NOMO-1 treated with dmso at 0.1 percent for 144 hours (cell line): ENCODE measurements at regions not wholly inside any gene's neighbourhood (a gene's known extent, or its start where the extent isn't known, plus 50 kb on each side); places are given as distances from the start of the nearest gene placed in this dataset.

ENCODE experiments used
- DNase-seq: peaks from one replicate; lab custom pipeline; 2025; ENCODE audit not compliant: unreplicated experiment; lab: John Stamatoyannopoulos, UW

DNA sequence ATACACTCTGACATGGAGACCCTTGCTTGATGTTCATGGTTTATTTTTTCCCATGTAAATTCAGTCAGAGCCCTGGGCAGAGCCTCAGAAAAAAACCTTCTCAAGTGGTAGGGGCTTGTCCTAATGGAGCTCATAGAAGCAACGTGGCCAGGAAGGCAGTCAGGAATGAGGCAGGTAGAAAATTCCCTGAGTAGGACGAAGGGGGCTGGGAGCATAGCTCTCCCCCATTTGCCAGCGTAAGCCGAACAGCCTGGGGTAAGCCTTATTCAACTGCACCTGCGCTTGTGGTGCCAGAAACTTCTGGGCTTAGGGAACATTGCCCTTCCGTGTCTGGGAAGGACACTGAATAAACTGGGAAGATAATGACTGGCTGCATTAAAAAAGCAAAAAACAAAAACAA, 238.5 kb upstream of the ROPN1 start:
- no peak for DNase-seq

DNA sequence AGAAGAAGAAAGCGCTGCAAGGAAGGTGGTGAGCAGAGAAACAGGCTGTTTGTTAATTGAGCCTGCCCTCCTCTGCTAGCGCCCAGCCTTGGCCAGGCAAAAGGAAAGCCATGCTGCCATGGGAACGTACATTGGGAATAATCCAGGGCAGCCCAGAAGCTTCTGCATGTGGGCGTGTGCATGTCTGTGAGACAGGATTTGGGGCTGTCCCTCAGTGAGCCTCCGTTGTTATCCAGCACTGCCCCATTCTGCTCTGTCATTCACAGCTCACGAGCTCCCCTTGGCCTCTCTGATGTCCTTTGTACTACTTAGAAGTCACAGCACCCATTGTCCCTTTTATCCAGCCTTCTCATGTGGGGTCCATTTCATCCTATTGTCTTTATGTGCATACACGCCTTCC, 239.1 kb upstream of the ROPN1 start:
- DNase-seq: no peak

DNA sequence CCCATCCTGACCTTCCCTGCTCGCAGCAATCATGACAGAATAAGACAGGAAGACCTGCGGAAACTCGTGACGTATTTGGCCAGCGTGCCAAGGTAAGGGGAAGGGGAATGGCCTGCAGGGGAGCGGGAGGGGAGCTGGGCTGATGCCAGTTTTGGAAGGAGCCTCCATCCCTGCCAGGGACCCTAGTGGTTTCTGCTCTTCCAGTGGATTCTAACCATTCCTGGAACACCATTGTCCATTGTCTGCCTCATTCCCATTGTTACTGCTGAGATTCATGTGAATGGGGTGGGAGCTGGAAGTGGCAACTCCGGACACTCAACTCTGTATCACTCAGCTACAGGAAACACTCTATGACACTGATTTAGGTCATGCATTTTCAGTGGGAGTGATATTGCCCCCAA, 242.9 kb upstream of the ROPN1 start:
- no peak for DNase-seq

DNA sequence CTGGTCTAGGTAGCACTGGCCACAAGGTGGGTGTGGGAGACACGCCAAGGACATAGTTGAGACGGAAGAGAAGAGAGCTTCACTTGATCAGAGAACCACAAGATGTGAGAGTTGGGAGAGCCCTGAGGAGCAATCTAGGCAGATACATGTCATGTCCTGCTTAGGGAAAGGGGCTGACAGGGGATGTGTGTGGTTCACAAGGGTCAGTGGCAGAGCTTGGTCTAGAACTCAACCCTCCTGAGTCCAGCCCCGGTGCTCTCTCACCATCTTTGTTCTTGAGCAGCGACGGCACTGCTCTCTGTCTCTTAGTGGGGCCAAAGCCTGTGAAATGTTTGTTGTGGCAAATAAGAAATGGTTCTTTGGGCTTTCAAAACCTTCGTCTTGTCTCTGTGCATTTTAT, 243.5 kb upstream of the ROPN1 start:
- no peak for DNase-seq

DNA sequence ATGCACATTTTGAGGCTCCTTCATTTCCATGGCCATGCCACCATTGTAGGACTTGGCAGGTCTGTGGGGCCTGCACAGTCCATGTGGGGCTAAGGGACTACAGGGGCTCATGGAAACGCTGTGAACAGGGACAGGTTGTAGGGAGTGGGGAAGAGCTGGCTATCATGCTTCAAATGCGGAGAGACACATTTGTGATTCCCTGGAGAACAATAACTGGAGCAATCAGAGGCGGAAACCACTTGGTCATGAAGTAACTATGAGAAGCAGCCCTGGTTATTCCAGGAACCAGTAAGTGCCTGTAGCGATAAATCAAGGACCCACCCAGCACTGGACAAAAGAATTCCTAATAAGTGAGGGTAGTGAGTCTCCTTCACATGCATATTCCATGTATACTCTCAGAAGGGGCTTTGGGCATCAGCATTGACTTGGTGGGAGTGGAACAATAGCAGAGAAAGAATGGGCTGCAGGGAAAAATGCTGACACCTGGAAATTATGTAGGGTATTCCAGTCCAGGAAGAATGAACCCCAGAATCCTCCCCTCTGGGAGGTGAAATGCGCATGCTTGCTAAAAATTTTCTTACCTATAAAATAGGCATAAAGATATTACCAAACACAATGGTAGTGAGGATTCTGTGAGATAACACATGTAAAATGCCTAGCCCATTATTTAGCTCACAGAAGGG, 251.4 kb upstream of the ROPN1 start:
- DNase-seq: no peak

DNA sequence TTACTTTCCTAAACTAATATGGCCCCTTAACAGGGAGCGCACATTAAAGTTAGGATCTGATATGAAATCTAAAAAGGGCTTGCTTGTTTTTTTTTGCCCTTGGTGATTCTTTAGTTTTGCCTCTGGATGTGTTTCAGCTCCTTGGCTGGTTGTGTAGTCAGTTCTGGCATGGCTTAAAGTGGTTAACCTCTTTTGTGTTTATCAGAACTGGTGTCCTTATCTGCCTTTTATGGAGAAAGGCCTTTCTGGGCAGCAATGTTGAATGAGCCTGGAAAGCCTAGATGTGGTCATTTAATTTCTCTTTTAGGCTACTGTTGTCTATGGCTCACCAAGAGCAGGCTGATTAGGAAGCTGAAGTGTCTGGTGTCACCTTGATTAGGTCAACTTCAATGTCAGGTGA, 254.5 kb upstream of the ROPN1 start:
- no peak for DNase-seq

DNA sequence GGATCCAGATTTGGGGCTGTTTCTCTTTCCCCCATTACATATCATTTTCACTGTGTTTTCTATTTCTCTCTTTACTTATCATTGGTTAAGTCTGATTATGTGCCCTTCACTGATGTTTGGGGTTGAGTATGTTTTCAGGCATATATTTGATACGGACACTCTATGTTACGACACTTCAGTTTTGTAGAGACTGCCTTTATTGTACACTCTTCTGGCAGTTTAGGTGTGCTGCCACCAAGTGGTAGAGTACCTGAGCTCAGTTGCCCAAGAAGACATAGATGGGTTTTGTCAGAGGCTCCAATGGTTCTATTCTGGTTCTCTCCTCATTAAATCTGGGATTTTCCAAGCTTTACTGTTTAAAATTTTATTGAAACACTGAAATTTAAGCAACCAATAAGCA, 255.0 kb upstream of the ROPN1 start:
- DNase-seq: no peak

DNA sequence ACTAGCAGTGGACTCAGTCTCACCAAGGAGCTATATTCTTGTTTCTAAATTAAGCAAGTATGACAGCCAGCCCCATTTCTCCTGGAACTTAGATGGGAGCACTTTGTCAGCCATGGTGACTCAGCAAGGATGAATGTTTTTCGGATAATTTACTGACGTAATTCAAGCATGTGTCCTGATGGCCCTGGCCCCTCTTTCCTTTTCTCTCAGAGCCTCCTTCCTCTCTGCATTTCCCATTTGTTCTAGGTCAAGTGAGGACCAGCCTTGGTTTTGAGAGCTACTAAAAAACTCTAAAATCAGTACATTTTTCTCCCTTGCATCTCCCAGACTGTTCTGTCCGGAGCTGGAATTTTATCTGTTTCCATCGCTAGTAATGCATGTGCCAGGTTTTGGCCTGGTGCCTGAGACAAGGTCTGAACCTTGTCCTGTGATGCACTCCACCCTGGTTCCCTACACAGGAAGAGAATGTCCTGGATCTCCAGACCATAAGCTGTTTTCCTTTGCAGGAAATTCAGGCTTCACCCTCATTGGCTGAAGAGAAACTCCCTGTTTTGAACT, 256.6 kb upstream of the ROPN1 start:
- no peak for DNase-seq

DNA sequence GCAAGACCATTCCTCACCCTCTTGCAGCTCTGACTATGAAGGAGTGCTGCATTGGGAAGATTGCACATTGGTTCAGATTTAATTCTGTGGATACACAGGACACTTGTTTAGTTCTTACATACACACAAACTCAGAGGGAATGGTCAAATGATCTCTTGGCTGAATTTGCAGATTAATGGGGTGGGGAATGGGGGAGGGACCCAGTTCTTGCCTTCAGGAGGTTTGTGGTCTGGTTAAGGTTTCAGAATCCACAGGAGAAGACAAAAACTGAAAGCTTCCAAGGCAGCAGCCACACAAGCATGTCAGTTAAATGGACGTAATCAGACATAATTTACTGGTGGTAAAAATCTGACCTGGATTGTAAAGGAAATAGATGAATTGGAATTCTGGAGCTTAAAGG, 257.1 kb upstream of the ROPN1 start:
- DNase-seq: no peak

DNA sequence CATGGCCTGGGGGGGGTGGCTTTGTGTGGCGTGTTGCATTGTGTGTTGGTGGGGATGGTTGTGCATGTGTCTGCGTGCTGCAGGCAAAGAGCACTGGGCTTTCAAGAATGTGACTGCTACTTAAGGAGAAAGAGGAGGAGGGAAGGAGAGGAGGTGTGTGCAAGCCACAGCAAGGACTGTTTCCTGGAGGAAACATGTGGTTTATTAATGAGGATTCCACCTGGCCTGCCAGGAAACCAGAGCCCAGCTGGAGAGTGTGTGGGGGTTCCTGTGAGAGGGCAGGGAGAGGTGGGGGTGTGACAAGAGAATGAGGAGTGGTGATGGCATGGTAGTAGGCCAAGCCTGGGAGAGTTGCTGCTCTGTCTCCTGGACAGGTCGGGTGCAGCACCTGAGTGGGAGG, 258.1 kb upstream of the ROPN1 start:
- DNase-seq: no peak

DNA sequence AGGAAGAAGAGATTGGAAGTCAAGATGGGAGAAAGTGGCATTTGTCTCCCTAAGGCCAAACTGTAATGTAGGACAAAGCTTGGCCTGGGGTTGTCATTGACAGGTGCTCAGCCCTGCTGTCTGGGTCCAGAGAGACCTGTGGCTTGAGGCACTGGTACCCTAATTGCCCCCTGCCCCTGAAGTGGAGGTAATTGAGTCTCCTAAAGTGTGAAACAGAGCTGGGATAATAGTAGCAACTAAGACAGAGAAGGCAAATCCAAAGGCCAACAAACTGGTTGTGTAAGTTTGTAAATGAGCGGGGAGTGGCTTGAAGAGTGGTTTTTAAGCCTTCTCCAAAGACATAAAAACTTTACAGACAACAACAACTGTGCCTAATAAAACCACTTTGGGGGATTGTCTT, 264.2 kb upstream of the ROPN1 start:
- DNase-seq: no peak

DNA sequence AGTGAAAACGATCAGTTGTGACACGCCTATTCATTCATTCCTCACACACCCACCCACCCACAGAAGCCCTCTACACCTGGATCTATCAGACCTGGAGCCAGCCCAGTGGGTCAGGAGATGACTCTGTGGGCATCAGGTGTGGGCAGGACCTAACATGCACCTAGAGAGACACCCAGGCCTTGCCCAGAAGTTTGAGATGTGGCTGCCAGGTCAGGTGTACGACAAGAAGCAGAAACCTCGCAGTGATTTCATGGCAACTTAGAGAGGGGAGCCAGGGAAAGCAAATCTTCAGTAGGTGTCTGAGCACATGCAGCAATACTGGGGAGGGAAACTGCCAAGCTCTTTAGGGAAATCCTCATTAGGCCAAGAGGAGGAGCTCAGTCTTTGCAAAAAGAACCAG, 264.7 kb upstream of the ROPN1 start:
- DNase-seq: no peak

DNA sequence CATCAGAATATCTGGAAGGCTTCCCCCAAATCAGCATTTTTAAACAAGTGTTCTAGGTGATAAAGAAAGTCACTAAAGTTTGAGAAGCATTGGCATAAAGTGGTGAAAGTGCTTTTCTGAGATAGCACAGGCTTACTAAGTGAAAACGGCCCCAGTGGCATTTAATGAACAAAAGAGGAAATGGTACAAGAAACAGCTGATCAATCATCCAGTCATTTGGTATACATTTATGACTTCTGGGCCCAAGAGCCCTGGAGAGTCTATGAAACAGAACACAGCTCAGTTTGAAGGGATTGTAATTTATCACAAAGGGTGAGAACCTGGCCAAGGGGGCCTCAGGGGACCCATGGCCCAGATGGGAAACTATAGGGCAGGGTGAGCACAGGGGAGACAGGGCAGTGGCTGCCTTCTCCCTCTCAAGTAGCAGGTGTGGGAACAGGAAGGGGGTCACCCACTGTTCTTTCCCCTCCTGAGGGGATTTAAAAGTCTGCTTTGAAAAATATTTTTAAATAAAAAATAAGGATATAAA, 265.5 kb upstream of the ROPN1 start:
- no peak for DNase-seq

DNA sequence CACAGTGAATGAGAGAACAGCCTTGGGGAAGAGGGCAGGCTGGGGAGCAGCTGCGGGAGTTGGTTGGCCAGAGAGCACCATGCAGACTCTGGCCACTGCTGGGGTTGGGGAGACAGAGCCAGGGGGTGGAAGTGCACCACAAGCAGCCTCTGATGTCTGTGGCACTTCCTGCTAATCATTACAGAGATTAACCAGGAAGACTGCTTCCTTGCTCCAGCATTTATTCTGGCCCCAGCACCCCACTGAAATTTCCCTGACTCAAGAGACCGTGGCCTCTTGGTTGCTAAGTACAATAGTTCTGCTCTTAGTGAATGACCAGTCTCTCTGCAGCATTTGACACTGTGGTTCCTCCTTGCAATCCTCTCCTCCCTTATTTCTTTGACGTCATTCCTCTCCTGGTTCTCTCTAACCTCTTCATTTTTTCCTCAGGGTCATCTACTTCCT, 266.2 kb upstream of the ROPN1 start:
- DNase-seq: no peak

DNA sequence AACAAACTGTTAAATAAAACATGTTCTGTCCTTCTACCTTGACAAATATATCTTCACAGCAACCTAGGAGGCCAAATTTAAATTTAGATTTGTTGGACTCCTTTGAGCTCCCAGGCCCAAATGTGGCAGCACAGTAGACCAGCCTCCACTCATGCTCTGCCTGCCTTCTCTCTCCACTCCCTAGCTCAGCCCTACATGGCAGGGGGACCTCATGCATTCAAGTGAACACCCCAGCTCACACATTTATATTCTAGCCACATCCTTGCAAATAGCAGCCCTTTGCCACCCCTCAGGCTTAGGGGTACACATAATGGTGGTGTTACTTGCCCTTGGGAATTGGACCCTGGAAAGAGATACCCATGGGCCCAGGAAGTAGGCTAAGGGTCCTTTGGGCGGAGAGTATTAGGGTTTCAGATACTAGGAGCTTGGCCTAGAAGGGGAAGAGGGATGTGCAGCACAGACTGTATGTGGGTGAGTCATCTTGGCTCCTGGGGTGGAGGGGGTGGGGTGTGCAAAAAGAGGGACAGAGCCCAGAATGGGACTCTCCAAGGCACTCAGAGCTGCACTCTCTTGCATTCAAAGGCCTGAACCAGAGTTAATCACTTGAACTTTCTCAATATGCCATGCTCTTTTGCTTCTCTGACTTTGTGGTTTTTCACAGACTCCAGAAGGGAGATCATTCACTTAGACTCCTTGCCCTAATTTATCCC, 268.4 kb upstream of the ROPN1 start:
- no peak for DNase-seq

DNA sequence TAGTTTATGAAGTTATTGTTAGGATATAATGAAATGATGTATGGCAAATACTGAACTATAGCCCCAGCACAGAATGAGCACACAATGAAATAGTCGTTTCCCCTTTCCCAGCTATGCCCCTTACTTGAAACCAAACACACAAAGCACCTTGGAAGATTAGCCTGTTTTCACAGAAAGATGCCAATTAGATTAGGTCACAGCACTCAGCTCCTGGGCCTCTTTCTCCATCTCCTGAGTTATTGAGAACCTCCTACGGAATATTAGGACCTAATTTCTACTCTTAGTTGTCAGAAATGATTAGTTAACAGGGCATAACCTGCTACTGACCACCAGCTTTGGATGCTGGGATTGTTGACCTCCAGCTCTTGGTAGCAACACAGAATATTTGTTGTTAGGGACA, 269.4 kb upstream of the ROPN1 start:
- DNase-seq: no peak

DNA sequence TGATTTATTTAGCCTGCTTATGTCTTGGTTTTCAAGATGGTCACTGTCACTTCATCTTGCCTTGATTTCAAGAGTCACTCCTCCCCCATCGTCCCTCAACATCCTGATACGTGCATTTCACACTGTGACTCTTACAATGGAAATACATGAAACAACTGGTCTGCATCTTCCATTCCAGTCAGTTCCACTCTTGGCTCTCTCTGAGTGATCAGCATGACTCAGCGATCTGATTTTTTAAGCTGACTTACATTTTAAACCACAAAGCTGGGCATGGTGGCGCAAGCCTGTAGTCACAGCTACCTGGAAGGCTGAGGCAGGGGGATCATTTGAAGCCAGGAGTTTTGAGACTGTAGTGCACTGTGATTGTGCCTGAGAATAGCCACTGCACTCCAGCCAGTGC, 271.2 kb upstream of the ROPN1 start:
- DNase-seq: no peak

DNA sequence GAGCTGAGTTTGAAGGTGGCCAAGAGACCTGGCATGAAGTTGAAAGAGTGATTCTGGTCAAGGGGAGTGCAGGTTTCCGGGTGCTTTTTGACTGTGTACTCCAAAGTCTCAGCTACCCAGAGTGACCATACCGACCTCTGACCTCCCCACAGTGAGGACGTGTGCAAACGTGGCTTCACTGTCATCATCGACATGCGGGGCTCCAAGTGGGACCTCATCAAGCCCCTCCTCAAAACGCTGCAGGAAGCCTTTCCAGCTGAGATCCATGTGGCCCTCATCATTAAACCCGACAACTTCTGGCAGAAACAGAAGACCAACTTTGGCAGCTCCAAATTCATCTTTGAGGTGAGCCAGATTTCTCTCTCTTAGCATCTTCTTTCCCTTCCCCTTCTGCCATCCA, 272.4 kb upstream of the ROPN1 start:
- DNase-seq: no peak

DNA sequence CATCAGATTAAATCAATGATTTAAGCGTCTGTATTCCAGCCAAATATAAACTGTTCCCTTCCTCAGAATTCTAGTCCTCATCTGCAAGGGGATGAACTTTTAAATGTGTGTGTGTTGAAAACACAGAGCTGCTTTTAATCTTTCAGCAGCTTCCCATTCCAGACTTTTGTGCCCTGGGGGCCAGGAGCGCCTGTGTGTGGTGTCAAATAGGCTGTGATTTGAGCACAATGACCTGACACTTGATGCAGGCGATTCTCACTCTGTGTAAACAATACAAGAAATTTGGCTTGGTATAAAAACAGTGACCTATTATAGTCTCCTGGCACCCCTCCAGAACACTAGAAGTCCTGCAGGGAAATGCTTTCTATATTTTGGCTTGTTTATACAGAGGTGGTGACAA, 274.6 kb upstream of the ROPN1 start:
- DNase-seq: no peak

DNA sequence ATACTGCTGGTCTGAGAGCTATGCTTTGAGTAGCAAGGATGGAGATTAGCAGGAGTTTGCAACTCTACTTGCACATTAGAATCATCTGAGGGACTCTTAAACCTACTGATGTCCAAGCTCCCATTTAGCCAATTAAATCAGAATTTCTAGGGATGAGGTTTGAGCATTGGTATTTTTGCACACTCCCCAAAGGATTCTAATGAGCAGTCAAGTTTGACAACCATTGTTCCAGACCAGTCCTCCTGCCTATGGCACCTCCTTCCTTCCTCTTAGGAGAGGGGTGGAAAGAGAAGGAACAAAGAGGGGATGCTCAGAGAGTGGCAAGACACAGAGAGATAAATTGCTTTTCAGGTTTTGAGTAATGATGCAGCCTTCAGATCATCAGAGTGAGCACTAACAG, 275.5 kb upstream of the ROPN1 start:
- DNase-seq: no peak

DNA sequence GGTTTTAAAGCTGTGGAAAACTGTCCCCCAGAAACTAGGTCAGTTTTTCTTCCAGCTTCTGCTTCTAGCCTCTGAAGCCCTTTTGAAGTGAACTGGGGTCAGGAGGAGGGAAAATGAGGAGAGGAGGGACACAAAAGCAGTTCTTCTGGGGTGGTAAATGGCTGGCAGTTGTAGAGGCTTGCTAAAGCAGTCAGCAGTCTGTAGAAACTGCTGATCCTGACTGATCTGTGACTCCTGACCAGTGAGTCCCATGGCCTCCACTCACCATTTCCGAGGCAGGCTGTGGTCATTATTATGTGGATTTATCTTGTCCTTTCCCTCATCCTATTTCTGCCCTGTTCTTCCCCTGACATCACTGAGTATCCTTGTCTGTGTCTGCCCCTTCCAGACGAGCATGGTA, 276.4 kb upstream of the ROPN1 start:
- no peak for DNase-seq

DNA sequence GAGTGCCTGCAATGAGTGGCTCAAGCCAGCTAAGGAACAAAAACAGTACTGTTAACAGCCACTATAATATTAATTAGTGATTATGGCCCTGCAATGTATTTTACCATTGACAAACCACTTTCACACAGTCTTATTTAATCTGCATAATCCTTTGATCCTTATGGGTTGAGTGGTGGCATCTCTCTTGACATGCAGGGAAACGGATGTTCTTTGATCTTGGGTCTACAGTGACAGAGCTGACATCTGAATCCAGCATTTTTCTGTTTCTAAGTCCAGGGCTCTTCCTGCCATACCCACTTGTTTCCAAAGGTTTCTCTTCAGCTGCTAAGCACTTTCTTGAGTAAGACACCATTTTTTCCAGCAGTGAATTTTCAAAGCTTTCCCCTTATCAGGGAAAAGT, 277.7 kb upstream of the ROPN1 start:
- no peak for DNase-seq
